RPMI8226 (cell line): ENCODE measurements at regions not wholly inside any gene's neighbourhood (a gene's known extent, or its start where the extent isn't known, plus 50 kb on each side); places are given as distances from the start of the nearest gene placed in this dataset.
"Not testable (repeated sequence)": the region's sequence is repeated elsewhere in the genome, so short reads cannot be mapped to it uniquely, and the experiment has no call there.

ENCODE experiments used
- DNase-seq: peaks from one replicate; pipeline ENCODE4 v3.0.0-alpha.2; 2015

DNA sequence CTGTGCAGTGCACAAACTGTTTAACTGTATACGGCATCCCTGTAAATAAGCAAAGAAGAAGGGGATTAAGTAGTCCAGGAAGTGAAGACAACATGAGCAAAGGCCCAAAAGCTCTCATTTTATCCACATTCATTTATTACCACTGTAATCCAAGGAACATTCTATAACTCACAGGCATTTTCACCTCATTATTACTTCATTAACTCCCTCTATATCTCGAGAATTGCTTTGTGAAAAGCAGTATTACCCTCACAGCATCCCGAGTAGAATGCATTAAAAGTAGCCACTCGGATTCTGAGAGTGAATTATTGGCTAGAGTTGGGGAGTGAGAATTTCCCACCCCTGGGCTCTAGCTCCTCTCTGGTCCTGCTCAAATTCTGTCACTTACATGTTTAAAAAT, 51.0 kb upstream of the CHCHD3 start:
- no peak for DNase-seq

DNA sequence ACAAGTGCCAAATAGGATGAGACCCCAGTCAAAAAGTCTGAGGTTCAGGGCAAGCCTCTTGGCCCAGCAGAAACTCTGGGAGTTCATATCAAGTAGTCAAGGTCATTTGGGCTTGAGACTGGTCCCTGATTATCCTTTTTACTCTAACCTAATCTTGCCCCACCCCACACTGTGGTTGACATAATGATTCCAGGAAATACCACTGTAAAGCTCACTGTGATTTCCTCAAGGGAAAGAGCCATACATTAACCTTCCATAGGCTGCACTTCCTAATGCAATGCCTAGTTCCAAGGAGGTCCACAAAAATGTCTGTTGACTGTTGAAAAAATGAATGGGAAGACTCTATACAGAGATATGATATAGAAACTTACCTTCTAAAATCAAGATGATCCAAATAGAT, 52.9 kb upstream of the CHCHD3 start:
- DNase-seq, result no peak

DNA sequence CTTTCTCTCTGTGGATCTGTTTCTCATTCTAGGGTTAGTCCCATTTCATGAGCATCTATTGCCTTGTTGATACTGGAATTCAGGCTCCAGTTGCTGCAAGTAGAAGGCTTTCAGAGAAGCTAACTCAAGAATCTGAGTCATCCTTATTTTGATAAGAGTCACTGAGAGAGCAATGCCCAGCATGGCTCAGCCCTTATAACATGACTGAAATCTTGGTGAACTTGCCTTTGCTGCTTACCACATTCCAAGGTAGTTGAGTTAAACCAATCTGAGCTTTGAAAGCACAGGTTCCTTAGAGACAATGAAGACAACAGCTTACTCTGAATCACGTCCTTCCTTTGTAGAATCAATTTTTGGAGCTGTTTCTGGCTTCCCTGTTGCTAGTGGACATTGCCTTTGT, 53.6 kb upstream of the CHCHD3 start:
- DNase-seq, result no peak

DNA sequence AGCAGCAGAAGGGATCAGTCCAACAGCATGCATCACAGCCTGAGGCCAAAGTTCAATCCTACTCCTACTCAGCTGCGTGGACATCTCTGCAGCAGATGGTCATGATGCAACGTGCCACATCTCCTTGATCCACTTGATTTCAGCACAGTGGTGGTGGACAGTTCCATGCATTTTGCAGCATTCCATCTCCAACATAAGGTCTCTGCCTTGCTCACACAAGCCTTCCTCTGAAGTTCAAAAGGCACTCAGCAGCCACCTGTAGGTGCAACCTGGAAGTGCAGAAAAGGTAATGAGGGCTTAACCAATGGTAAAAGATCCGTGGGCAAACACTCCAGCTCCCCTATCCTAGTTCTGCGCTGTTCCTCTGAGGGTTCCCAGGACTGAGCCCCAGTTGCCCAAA, 57.5 kb upstream of the CHCHD3 start:
- DNase-seq, result peak; percentile 14

DNA sequence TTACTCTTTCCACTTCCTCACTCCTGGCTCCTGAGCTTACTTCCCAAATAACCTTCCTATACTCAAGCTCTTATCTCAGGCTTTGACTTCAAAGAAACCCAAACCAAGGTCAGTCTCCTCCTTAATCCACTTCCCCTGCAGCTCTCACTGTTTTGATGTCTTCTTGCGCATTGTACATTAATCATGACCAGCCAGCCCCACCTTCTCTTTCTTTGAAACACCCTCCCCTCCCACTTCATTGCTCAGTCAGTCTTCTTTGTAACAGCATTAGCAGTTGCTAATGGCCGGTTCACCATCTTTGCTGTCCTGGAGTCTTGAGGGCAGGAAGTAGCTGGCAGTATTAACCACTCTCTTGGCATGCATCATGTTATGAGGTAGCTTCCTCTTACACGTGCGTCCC, 57.9 kb upstream of the CHCHD3 start:
- DNase-seq, result no peak

DNA sequence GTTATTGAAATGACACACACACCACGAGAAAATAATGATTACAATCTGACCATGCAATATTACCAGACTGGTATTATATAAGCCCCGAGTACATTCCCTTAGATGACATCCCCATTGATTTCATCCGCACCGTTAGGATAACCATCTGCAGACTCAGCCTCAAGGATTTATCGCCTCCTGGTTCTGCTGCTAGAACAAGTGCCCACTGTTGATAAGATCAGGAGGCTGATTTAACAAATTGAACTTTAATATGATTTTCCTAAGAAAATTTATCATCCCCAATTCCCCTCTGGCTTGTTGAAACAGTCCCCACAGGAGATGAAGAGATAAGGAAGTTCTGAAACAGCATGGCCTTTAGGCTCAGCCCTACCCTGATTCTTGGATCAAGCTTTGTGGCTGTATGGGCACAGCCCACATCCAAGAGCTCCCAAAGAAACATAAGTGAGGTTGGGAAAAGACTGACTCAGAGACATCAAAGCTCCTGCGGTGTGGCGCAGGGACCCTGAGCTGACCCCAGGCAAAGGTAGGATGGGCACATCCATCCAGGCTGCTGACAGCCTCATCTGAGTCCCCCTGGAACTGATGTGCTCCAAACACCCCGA, 59.2 kb upstream of the CHCHD3 start:
- DNase-seq, result no peak

DNA sequence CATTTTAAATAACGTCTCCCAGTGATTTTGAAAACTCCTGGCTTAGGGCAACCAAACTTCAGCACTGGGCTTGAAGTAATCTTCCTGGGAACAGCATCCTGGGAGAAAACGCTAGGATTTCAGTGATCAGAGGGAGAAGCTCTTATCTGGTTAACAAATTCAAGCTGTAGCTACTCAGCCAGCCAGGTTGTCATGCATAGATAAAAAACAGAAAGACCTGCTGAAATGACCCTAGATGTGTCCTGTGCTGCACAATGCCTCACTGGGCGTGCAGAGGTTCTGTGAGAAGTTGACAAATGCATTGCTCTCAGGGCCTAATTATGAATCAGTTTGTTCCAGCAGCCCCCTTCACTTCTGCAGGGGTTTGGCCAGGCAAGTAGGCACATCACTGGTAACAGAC, 68.9 kb upstream of the CHCHD3 start:
- no peak for DNase-seq

DNA sequence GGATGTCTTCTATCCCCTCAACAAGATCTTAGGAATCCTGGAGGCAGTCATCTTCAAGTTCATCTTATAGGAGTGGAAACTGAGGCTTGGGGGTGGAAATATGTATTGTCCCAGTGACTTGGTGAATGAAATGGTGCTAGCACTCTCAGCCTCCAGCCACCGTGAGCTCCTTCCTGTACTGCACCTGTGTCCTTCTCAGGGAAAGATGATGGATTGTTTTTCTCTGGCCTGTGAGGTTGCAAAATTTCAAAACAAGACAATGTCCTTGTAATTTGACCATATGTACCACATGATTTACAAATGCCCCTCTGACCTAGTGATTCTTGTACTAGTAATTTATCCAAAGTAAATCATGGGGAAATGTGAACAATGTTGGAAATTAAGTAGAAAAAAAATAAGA, 71.0 kb upstream of the CHCHD3 start:
- DNase-seq, result no peak

DNA sequence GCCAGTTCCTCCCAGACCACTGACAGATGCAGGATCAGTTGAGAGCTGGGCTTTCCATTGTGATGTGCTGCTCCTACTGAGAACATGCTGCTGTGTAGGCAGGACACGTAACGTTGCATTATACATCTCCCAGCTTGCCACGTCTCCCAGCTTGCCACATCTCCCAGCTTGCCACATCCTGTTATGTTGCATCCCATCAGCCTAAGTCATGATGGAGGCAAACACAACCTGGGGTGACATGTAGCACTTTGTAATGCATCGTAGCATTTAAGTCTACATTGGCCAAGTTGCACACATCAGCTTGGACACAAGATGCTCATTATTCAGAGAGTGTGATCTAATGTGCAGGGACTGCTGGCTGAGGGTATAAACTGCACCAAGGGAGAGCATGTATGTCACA, 73.3 kb upstream of the CHCHD3 start:
- DNase-seq, result no peak

DNA sequence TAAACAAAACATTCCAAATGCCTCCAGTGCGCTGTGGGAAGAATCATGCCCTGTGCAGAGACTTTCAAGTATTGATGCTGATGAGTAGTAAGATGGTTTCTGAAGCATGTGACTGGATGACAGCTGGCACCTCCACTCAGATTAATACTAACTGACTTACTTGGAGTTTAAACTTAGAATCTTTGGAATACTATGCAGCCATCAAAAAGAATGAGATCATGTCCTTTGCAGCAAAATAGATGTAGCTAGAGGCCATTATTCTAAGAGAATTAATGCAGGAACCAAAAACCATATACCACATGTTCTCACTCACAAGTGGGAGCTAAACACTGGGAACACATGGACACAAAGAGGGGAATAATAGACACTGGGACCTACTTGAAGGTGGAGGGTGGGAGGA, 73.8 kb upstream of the CHCHD3 start:
- DNase-seq, result no peak

DNA sequence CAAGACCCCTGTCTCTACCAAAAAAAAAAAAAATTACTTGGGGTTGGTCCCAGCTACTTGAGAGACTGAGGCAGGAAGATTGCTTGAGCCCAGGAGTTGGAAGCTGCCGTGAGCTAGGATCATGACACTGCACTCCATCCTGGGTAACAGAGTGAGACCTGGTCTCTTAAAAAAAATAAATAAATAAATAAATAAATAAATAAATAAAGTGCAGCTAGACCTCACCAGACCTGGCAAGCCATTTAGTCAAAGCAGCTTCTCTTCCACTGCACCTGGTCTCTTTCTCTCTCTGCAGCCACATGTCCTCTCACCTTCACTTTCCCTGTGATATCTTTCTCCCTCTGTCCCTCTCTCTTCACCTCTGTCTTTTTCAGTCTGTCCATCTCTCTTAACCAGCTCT, 75.2 kb upstream of the CHCHD3 start:
- no peak for DNase-seq

DNA sequence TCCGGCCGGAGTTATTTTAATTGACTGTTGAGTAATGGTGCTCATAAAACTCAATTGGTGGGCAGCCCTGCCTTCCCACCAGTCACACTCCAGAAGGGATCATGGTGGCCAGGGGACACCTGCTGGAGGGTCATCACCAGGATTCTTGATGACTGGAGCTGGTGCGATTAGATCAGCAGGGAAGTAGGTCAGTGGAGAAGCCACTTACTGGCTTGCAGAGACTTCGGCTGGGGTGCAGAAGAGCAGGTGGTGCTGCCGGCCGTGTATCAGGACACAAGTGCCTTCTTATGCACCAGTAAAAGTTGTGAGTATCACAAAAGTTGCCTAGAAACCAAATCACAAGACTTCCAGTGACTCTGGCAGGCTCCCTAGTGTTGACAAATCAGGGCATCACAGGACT, 82.6 kb upstream of the CHCHD3 start:
- DNase-seq, result no peak

DNA sequence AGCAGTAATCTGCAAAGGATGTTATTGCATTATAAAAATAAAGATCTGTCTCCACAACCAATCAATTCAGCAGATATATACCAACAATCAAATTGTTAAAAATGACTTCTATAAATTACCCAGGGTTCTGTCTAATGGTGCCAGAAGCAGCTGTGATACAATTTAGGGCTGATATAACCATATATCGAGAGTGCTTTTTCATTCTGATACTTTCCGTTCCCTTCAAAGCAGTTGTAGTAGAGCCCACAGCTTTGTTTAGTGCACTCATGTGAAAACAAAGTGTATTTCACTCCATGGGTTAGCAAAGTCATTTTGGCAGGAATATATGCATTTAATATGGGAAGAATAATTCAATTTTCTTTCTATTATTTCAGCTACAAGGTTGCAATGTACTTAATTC, 83.1 kb upstream of the CHCHD3 start:
- DNase-seq, result no peak

DNA sequence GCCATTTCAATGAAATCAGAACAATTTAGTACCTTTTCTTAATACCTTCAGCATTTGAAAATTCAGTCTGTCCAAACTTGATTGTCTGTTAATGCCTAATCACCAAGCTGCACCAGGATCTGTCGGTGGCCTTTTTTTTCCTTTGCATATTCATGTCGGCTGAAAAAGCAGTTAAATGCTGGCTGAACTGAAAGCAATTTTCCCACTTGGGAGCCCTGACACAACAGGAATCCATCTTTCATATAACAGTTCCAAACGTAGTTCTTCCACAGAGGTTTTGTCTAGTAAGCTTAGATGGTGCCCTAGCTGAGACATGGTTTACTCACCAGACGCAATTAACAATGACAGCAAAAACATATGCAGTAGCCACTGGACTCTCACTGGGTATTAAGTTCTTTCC, 83.6 kb upstream of the CHCHD3 start:
- DNase-seq, result no peak

DNA sequence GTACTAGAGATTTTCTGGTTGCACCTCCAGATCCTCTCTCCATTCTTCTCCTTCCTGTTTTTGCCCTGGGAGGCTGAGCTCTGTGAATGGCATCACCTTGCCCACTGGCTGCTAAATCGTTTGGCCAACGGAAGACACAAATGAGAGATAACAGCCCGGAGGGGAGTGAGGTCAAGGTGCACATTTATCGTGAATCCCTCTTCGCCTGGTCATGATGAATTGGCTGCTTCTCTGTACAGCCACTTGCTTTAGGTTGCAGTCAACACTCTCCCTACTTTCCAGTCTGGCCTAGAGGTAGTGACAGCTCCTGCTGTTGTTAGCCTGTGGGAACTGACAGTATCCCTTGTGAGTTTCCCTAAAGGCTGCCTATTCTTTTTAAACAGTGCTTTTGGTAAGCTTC, 85.4 kb upstream of the CHCHD3 start:
- no peak for DNase-seq

DNA sequence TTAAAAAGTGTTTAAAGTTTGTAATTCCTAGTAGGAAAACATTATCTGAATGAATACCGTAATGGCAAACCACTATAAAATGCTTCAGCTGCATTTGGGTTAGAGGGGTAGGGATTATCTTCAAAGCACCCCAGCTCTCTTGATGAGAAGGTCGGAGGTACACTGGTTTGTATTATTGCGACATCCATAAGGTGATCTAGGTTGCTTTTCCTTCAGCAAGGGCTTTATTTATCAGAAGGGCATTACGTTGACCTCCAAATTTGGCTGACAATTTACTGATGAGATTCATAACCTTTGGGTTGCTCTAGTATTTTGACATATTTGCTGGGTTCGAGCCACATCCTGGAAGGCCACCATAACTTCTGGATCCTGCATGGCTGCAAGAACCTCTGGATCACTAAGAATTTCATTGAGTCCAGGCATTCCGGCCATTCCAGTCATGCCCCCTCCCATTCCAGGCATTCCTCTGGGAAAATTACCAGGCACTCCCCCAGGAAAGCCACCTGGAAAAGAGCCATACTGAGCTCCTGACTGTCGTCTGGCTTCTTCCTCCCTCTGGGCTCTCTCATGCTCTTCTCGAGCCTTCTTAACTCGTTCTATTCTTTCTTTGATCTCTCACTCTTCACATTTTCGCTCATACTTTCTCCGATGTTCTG, 83.6 kb upstream of the EXOC4 start:
- not testable (repeated sequence) for DNase-seq

DNA sequence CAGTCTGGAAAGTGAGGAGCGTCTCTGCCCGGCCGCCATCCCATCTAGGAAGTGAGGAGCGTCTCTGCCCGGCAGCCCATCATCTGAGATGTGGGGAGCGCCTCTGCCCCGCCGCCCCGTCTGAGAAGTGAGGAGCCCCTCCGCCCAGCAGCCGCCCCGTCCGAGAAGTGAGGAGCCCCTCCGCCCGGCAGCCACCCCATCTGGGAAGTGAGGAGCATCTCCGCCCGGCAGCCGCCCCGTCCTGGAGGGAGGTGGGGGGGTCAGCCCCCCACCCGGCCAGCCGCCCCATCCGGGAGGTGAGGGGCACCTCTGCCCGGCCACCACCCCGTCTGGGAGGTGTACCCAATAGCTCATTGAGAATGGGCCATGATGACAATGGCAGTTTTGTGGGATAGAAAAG, 75.4 kb upstream of the EXOC4 start:
- not testable (repeated sequence) for DNase-seq

DNA sequence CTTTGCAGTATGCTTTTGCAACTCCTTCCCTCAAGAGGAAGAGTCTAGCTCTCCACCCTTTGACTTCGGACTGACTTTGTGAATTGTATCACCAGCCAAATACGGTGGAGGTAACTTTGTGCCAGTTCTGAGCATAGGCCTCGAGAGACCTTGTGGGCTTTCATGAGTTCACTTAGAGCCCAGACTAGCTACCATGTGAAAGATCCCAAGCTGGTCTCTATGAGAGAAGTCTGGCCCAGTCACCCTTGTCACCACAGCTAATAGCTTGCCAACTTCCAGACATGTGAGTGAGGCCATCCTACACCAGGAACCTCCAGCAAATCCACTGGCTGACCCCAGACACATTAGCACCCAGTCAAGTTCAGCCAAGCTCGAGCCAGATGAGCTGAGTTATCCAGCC, 72.2 kb upstream of the EXOC4 start:
- DNase-seq, result no peak

DNA sequence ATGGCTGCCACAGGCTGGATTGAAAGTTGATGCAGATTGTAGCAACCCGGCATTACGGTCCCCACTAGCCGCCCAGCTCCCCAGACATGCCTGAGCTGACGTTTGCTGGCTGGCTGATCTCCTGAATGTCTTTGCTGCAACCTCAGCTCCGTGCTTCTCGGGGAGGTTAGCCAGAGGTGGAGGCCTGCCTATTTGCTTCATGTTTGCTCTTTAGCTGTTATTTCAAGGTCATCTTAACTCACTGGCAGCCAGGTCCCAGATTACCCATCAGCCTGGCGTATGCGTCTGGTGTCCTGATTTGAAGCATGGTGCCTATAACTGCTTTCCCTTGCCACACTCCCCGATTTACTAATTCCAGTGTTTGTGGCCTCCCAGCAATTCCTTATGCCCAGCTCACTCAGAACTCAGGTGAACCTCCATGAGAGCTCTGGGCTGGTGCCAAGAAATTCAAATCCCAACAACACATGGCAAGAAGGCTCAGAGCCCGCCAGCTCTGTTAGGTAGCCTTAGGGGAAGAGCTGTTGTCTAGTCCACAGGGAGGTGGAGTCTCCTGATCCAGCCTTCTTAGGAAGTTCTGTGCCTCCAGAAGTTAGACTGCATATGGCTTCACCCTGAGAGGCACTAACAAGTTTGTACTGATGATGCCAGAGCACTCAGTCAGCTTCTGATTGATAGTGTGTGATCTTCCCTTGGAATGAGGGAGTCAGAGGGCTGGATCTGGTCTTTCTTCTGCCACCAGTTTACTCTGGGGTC, 69.7 kb upstream of the EXOC4 start:
- no peak for DNase-seq

DNA sequence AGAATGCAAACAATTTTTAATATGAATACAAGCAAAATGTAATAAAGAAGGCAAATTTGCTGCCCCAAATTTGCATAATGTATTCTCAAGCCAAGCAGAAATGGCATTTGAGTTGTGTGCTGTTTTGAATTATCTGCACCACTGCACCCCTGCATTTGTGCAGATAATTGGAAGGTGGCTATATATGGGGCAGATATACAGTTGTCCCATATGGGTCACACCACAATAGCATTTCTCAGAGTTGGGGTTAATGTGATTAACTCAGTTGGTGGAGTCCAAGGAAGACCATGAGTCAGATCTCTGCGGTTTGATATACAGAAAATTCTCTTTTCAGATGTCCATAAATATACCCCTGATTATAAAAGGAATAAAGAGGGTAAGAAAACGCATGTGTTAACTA, 68.9 kb upstream of the EXOC4 start:
- no peak for DNase-seq

DNA sequence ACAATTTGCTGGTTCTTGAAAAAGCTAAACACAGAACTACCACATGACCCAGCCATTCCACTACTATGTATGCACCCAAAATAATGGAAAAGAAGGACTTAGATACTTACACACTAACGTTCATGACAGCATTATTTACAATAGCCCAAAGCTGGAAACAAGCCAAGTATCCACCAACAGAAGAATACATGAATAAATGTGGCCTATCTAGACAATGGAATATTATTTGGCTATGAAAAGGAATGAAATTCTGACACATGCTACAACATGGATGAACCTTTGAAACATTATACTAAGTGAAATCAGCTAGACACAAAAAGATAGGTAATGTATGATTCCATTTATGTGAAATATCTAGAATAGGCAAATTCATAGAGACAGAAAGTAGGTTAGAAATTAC, 67.4 kb upstream of the EXOC4 start:
- no peak for DNase-seq

DNA sequence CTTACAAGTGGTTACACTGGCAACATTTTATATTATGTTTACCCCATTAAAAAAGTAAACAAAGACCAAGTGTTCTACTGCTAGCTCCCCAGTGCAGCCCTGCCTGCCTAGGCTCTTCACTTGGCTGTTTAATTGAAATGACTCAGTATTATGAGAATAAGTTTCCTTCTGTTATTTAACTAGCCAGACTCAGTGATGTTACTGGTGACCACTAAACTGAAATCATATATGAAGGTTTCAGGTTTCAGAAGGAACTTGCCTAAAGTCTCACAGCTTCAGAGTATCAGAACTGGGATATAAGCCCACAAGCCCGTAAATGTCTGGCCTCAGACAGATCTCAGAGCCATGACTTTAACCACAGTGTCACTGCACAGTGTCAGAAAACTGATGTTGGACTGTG, 66.8 kb upstream of the EXOC4 start:
- no peak for DNase-seq

DNA sequence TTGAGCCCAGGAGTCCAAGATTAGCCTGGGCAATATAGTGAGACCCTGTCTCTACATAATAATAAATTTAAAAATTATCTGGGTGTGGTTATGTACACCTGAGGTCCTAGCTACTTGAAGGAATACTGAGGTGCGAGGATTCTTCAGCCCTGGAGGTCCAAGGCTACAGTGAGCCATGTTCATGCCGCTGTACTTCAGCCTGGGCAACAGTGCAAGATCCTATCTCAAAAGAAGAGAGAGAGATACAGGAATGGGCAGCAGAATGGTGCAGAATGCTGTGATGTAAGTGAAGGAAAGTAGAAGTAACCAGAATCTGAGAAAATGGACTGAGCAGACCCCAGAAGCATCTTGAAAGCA, 62.7 kb upstream of the EXOC4 start:
- no peak for DNase-seq

DNA sequence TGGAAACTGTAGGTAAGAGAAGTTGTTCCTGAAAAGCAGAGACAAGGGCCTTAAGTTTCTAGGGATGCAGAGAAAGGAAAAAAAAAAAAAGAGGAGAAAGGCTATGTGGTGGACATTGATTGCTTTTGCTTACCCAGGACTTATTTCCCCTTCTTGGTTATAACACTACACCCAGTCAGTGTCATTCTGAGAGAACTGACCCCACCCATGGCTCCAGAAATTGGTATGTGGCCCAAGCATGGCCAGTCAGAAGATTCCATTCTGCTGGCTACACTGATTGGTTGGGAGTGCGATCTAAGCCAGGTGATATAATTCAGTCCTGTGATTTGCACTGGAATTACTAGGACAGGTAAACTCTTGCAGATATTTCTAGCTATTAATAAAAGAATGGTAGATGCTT, 62.2 kb upstream of the EXOC4 start:
- no peak for DNase-seq

DNA sequence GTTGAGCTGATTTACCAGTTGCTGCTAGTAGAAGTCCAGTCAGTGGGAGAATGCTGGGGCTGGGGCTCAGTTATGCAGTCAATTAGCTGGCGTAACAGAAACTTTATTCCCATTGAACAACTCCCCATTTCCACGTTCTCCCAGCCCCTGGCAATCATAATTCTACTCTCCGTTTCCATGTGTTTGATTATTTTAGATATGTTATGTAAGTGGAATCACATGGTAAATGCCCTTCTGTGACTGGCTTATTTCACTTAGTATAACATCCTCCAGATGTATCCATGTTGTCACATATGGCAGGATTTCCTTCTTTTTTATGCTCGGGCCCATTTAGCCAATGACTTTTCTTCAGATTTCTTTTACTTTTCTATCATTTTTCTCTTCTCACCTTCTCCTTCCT, 61.1 kb upstream of the EXOC4 start:
- DNase-seq, result no peak
